GM21423 (cell line): ENCODE measurements at regions not wholly inside any gene's neighbourhood (a gene's known extent, or its start where the extent isn't known, plus 50 kb on each side); places are given as distances from the start of the nearest gene placed in this dataset.
"Not testable (repeated sequence)": the region's sequence is repeated elsewhere in the genome, so short reads cannot be mapped to it uniquely, and the experiment has no call there.

Experiments used
- ATAC-seq: cut with Tn5 transposase; IDR thresholded peaks from one replicate; pipeline ENCODE4 v1.9.1; 2021; ENCODE audit warnings: mild to moderate bottlenecking, moderate library complexity; ENCODE audit not compliant: unreplicated experiment

GRCh38 chr10:23742807-23743206 lies 303.9 kb downstream of the OTUD1 start:
- no peak for ATAC-seq

- ATAC-seq, result no peak
These were observed 315.3 kb downstream of the OTUD1 start for GRCh38 chr10:23754179-23754578.

- no peak for ATAC-seq
These were observed 316.1 kb downstream of the OTUD1 start for GRCh38 chr10:23754941-23755340.

DNA sequence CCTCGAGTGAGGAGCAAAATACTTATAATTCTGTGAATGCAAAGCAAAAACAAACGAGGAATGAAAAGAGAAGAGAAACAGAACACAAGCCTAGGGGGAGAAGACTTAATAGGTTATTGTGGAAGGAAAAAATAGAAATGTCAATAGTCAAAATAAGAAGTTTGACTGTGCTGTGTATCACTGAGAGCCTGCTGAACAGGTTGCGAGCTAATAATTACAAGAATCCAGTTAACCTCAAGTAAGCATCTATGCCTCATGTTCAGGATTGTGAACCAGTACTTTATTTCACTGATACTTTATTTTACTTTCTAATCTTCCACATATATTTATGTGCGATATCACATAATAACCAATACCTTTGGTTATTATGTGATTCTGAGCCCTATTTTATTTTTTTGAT lies 316.7 kb downstream of the OTUD1 start:
- no peak for ATAC-seq

- ATAC-seq, result no peak
These were observed 329.4 kb downstream of the OTUD1 start for GRCh38 chr10:23768281-23768680.

GRCh38 chr10:23777153-23777552 lies 338.3 kb downstream of the OTUD1 start:
- ATAC-seq, result no peak

GRCh38 chr10:23779301-23779700 lies 340.4 kb downstream of the OTUD1 start:
- no peak for ATAC-seq

GRCh38 chr10:23780331-23780730 lies 341.5 kb downstream of the OTUD1 start:
- ATAC-seq, result no peak

DNA sequence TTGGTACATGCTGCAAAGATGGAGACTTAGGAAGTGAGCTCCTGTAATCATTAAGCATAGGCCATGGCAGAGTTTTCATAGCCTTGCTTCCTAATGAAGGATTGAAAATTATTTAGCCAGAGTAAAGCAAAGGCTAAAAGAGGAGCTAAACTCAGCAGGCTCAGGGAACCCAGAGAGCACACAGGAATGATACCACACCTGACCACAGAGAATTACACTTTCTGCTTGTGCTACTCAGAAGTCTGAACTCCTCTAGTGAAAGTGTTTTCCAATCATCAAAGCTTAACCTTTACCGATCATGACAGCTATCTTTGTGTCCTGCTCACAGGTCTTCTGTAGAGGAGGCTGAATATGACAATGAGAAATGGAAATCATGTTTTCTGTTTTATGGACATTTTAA lies 347.7 kb downstream of the OTUD1 start:
- no peak for ATAC-seq

DNA sequence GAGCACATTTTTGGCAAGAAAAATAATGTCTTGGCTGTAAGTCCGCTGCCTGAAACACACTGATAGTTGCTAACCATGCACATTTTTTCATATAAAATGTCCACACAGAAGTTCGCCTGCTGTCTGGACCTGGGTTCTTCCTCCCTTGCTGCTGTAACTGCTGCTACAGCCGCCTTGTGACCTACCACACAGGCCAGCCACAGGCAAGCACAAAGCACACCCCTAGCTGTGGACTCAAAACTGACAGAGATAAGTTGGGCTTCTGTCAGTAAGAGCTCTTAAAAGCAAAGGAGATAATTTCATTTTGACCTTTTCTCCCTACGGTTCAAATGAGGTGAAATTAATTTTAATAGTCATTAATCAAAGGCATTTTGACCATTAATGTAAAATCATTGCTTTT lies 354.7 kb downstream of the OTUD1 start:
- ATAC-seq, result no peak

DNA sequence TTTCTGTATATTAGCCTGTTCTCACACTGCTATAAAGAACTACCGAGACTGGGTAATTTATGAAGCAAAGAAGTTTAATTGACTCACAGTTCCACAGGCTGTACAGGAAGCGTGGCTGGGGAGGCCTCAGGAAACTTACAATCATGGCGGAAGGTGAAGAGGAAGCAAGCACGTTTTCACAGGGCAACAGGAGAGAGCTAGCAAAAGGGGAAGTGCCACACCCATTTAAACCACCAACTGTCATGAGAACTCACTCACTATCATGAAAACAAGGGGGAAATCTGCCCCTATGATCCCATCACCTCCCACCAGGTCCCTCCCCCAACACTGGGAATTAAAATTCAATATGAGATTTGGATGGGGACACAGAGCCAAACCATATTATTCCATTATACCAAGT lies 358.6 kb downstream of the OTUD1 start:
- ATAC-seq, result not testable (repeated sequence)

- ATAC-seq, result no peak
These were observed 365.2 kb downstream of the OTUD1 start for GRCh38 chr10:23804125-23804524.

GRCh38 chr10:23813687-23814086 lies 374.8 kb downstream of the OTUD1 start:
- ATAC-seq, result no peak

DNA sequence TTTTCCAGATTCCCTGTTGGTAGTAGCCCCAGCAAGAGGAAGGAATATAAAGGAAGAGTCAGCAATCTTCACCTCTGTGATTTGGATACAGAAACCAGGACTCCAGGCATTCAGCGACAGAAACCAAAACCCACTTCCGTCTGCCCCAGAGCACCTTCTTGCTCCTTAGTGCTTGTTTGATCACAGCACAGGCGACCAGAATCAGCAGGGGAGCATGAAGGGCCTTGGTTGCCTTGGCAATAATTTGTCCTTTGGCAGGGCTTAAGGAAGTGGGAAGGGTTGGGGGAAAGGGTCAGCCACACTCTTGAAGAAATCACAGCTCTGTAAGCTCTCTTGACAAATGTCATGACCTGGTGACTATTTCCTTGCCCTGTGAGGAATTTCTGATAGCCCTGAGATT lies 379.6 kb downstream of the OTUD1 start:
- ATAC-seq, result no peak

GRCh38 chr10:23820792-23821191 lies 381.9 kb downstream of the OTUD1 start:
- ATAC-seq, result no peak

DNA sequence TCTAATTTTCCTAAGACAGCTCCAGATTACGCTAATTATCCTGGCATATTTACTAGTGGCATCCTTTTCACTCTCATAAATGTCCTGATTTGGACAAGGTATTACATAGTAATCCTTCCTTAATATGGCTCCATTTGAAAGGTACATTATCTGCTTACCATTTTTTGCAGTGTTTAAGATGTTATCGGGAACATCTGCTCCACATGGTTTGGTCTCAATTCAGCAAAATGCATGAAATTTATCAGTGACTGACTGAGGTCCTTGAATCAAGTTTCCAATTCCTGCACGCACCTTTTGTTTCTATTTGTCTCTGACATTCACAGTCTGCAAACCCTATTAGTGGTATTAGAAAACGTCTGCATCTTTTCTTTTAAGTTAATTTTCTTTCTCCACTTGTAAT lies 384.1 kb upstream of the KIAA1217 start:
- ATAC-seq, result no peak

DNA sequence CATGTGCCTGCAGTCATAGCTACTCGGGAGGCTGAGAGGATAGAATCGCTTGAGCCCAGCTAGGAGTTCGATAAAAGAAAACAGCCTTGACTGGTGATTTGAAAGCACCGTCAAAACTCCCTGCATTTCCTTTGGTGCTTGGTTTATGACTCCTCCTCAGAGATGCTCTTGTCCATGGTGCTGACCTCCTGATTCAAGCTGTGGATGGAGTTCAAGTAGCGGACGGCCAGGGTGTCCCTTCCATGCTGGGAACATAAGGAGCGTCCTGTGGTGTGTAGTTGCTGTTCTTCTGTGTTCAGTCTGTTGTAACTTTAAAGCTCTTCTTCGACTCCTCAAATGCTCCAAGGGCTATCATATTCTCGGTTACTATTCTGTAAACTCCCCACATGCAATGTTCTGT lies 382.5 kb upstream of the KIAA1217 start:
- ATAC-seq, result no peak

- no peak for ATAC-seq
These were observed 379.4 kb upstream of the KIAA1217 start for GRCh38 chr10:23829556-23829955.

DNA sequence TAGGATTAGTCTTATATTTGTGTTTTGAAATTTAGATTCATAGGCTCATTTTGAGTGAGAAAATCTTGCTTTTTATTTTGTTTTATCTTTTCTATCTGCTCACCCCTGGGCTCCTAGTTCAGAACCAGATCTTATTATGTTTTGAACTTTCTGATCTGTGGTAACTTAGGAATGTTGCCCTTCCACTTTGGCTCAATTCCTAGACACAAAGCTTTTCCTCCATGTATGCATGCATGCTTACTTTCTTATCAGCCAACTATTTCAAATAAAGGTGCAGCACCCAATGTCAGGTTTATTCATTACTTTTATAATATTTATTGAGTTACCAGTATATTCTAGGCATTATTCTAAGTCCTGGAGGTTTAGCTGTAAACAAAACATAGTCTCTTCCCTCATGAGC lies 374.8 kb upstream of the KIAA1217 start:
- ATAC-seq, result no peak

DNA sequence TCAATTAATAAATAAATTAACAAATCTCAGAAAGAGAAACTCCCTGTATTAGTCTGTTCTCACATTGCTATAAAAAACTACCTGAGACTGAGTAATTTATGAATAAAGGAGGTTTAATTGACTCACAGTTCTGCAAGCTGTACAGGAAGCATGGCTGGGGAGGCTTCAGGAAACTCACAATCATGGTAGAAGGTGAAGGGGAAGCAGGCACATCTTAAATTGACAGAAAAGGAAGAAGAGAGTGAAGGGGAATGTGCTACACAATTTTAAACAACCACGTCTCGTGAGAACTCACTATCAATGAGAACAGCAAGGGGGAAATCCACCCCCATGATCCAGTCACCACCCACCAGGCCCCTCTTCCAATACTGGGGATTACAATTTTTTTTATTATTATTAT lies 358.3 kb upstream of the KIAA1217 start:
- ATAC-seq, result no peak

DNA sequence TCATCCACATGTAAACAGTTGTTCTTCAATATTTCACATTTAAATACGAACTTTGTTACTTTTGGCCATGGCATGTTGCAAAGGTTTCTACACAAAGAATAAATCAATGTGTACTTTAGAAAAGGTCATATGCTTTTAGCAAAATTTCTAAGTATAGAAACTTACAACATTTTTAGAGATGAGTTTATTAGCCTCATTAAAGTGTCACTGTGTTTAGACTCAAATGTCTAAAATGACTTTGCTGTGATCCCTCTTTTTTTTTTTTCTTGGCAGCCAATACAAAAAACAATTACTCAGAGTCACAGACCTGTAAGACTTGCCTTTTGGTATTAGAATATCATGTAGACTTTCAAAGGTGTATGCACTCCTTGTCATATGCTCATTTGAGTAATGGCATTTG lies 349.3 kb upstream of the KIAA1217 start:
- no peak for ATAC-seq

GRCh38 chr10:23864631-23865147 lies 344.2 kb upstream of the KIAA1217 start:
- no peak for ATAC-seq

GRCh38 chr10:23866985-23867384 lies 342.0 kb upstream of the KIAA1217 start:
- ATAC-seq, result not testable (repeated sequence)

- ATAC-seq, result no peak
These were observed 340.8 kb upstream of the KIAA1217 start for GRCh38 chr10:23868121-23868520.
